GM21367 (cell line): ENCODE measurements at regions not wholly inside any gene's neighbourhood (a gene's known extent, or its start where the extent isn't known, plus 50 kb on each side); places are given as distances from the start of the nearest gene placed in this dataset.
A peak's percentile ranks its signal among the peaks of the same experiment; 100 is the strongest.

Experiments
- ATAC-seq: cut with Tn5 transposase; IDR thresholded peaks from one replicate; pipeline ENCODE4 v1.9.1; 2021; ENCODE audit not compliant: unreplicated experiment

GRCh38 chr12:24759155-24759554 is 189.7 kb downstream of the BCAT1 start:
- no peak for ATAC-seq

GRCh38 chr12:24756479-24757024 is 192.3 kb downstream of the BCAT1 start:
- no peak for ATAC-seq

GRCh38 chr12:24754690-24755638 is 193.9 kb downstream of the BCAT1 start:
- no peak for ATAC-seq

GRCh38 chr12:24752763-24753462 is 196.0 kb downstream of the BCAT1 start:
- ATAC-seq = no peak

DNA sequence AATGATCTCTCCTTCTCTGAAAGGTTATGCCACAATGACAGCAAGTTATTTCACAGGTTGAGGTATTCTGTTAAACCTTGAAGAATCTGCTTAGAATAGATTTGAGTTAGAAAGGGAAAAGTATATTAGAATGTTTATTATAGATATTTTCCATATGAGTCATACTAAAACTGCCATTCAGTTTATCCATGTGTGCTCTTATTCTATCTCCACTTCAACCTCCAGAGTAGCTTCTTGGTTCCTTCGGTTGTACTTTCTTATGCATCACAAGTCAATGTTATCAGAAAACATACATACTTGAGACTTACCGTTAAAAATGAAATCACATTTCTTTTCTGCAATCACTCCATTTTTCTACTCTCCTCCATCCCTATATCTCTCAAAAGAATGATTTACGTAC is 197.7 kb downstream of the BCAT1 start:
- no peak for ATAC-seq

DNA sequence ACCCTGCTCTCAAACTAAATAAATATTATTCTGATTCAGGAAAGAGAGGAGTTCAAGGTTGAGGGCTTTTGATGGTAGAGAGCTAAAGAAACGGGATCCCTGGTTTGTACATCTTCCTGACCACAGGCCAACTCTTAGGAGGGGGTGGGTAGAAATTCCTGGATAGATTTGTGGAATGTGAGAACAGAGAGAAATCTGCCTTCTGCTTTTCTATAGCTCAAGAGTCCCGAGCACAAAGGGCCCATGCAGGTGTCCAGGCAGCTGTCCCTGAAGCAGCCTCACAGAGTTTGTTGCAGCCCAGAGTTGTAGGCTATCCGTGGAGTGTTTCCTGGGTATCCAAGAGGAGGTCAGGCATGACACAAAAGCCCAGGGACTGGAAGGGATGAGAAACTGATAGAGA is 198.6 kb downstream of the BCAT1 start:
- ATAC-seq = no peak

GRCh38 chr12:24749171-24749570 is 199.7 kb downstream of the BCAT1 start:
- ATAC-seq = no peak

DNA sequence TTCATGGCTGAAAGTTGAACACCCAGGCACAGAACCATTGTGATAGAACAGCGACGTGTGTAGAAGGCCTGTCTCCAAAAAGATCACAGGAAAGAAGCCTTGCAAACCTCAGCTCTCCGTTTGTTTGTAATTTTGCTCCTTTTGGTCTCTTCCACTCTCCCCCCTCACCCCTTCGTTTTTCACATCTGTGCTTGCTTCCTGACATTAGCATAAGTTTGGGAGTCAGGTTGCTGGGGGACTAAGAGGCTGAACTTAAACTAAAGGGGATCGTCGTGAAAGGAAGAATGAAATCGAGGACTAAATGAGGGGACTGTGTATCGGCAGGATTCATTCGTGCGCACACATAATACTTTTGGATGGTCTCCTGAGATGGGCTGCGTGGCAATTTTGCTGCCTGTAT is 200.6 kb downstream of the BCAT1 start:
- ATAC-seq = no peak

DNA sequence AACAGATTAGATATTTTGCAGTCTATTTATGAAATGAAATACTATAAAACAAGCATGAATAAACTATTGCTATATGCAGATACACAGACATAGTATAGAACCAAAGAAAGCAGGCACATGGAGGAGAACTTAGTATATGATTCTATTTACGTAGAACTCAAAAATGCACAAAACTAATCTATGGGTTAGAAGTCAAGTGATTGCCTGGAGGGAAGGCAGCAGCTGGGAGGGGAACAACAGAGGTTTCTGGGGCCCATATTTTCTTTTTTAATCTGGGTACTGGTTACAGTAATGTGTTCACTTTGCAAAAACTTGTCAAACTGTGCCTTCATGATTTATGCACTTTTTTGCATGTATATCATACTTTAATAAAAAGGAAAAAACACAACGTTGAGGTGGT is 202.0 kb downstream of the BCAT1 start:
- no peak for ATAC-seq

DNA sequence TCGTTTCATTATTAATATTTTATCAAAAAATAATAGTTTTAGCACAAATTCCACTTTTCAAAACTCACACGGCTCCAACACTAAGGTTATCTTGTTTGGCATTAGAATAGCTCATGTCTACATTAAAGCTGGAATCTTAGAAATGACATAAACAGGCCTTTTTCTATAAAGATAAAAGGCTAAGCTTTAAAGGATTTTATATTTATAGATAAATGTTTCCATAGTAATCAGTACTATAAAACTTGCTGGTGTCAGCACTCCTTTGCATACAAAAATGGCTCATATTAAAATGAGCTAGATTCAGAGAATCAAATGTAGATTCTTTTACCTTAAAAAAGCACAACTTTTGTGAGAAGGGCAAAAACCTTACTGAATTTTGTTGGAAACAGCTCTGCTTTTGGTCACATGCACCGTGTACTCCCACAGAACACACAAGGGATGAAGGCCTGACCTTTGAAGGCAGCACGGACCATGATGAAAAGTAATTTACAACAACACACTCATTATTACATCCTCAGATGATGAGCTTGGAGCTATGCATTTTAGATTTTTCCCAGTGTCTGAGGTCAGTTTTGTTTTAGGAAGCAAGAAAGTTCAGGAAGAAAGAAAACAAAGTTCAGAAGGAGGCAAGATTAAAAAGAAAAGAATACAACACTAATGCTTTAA is 202.8 kb downstream of the BCAT1 start:
- no peak for ATAC-seq

GRCh38 chr12:24743941-24744793 is 204.7 kb downstream of the BCAT1 start:
- ATAC-seq = no peak

GRCh38 chr12:24742378-24742777 is 206.5 kb downstream of the BCAT1 start:
- peak; percentile 87 for ATAC-seq

DNA sequence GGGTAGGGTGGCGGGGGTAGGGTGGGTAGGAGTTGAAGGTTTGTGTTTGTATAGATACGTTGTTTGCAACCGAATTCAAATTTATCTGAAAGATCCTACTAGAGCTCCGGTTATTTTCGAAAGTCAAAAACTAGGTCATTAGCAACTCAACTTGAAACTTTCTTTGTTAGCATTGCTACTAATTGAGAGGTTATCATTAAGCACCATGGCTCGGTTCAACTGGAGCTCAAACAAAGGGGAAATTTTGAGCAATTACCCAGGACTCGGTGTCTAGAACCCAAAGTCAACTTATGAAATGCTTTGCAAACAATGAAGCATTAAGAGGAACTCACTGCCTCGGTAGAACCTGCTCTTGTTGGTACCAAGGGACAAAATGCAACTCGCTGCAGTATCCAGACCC is 207.7 kb downstream of the BCAT1 start:
- no peak for ATAC-seq

DNA sequence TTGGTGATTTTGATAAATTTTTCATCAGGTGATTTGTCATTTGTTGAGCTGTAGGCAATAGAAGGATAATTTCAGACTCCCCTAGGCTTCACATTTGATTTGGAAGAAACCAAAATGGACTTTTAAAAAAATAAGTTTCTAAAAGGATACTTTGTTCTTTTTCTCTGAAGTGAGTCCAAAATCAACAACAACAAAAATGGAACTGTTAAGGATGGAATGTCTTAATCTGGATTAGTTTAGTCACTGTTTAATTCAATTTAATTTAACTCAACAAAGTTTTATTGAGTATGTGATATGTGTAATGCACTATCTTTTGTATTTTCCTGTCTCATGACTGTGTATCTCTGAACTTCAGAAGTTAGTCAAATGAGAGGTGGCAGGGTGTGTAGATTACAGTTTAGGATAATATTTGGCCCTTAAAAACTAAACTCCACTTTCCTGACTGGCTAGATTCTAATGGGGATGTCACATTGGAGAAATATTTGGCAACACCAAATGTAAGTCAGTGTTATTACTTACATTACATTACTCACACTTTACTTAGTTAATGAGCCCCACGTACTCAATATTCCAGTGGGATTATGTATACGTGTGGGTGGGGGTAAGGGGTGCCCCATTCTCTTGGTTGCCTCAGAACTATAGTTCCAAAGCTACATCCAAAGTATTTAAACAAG is 209.7 kb downstream of the BCAT1 start:
- no peak for ATAC-seq

DNA sequence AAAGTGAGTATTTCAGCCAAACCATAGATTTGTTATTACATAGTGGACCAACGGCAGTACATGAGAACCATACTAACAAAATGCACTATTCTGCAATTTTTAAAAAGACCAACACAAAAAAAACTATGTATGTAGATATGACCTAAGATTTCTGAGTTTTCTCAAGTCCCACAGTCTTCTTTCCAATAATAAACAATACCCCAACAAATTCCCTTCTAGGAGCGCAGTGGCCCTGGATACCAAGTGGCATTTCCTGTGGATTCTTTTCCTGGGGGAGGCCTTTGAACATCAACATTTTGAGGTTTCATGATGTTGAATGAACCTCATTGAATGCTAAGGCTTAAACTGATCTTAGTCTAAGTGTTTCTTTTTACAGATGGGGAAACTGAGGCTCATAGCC is 210.5 kb downstream of the BCAT1 start:
- no peak for ATAC-seq

- ATAC-seq = no peak
These were observed 217.3 kb downstream of the BCAT1 start for GRCh38 chr12:24731596-24731995.

GRCh38 chr12:24730489-24730896 is 218.4 kb downstream of the BCAT1 start:
- no peak for ATAC-seq

- no peak for ATAC-seq
These were observed 220.1 kb downstream of the BCAT1 start for GRCh38 chr12:24728826-24729225.

DNA sequence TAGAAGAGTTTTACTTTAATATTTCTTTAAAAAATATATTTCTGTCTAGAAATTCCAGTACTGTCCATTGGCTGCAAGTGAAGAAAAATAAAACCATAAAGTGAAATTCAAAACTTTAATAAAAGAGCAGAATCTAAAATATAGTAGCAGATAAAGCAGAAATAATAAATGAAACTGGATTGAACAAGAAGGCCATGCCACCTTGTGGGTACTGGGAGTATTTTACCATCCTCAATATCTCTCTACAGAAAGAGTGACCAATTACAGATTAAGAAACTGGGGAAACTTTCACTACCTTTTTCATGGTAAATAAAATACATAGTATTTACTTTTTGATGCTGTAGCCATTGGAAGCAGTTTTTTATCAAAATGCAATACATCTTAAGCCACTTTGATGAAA is 220.5 kb downstream of the BCAT1 start:
- ATAC-seq = no peak

- ATAC-seq = no peak
These were observed 223.3 kb downstream of the BCAT1 start for GRCh38 chr12:24725616-24726015.
